Renal pelvis (tissue), 1 donor: ENCODE measurements at regions not wholly inside any gene's neighbourhood (a gene's known extent, or its start where the extent isn't known, plus 50 kb on each side); places are given as distances from the start of the nearest gene placed in this dataset.
"Not testable (repeated sequence)": the region's sequence is repeated elsewhere in the genome, so short reads cannot be mapped to it uniquely, and the experiment has no call there.

Source experiments
- DNase-seq: peaks from one replicate; pipeline ENCODE4 v3.0.0-alpha.2; 2013

DNA sequence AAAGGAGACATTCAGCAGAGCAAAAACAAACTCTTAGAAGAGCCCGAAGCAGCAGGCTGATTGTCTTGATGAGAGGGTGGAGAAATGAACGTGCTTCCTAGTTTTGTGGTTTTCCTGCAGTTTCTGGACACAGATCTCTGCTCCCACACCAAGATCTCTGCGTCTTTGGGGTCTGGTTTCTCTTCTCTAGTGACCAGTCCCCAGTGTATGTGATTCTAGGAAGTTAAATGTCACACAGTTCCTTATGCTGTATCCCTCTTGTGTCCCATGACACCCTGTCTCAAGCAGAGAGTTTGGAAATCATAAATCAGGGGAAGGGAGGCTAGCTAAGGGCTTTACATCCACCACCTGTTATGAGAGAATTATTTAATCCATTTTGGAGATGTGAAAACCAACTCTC lies 55.4 kb upstream of the KLF14 start:
- DNase-seq, result no peak

DNA sequence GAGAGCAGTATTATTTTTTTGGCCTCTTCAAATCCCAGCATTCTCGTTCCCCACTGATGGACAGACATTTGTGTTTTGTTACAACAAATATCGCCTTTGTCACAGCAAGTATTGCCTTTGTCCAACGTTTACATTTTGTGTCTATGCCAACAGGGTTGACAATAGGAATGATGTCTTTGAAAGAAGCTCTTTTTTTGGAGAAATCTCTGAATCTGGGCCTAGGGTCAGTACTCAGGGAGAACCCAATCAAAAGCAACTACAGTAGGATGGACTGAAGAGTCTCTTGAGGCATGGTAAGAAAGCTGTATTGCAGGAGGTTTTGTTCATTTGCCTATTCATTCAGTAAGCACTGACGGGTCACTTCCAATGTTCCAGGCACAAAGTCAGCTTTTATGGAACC lies 57.7 kb upstream of the KLF14 start:
- no peak for DNase-seq

DNA sequence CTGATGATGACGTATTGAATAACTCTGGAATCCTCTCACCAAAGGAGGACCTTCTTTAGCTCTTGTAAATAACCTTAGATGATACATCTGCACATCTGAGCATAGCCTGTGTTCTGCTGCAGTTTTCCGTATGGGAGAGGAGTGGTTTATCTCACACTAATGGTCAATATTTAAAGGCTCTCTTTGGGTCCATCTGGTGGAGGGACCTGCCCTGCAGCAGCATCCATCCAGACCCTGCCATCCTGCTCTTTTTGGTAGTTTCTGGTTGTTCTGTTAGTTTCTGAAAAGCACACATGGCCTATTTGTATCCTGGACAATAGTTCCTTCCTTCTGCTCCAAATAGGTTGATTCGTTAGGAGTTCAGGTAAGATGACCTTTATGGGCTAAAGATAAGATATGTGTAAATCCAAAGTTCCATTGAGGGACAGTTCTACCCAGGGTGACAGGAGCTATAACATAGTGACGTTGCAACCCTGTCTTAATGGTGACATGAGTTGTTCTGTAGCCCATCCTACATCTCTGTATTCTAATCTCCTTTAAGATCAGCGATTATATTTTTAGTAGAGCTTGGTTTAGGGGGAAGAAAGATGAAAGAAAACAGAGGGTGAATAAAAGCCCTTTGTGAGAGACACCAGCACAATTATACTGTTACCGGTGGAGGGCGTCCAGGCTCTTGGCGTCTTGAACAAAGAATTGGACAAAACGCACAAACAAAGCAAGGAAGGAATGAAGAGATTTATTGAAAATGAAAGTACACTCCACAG lies 60.0 kb upstream of the KLF14 start:
- DNase-seq, result no peak

DNA sequence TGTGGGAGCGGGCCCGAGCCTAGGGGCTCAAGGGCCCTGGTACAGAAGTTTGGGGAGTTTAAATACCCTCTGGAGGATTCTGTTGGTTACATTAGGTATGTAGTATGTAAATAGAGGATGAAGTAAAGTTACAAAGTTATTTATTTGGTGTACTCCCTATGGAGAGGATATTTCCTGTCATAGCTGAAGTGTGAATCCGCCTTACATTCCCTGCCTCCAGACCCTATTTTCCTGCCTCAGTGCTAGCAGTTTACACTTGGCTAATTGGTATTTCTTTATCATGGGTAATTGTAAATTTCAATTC lies 60.6 kb upstream of the KLF14 start:
- DNase-seq, result no peak

DNA sequence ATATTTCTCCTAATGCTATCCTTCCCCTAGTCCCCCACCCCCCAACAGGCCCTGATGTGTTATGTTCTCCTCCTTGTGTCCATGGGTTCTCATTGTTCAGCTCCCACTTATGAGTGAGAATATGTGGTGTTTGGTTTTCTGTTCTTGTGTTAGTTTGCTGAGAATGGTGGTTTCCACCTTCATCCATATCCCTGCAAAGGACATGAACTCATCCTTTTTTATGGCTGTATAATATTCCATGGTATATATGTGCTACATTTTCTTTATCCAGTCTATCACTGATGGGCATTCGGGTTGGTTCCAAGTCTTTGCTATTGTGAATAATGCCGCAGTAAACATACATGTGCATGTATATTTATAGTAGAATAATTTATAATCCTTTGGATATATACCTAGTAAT lies 62.4 kb upstream of the KLF14 start:
- DNase-seq, result not testable (repeated sequence)

DNA sequence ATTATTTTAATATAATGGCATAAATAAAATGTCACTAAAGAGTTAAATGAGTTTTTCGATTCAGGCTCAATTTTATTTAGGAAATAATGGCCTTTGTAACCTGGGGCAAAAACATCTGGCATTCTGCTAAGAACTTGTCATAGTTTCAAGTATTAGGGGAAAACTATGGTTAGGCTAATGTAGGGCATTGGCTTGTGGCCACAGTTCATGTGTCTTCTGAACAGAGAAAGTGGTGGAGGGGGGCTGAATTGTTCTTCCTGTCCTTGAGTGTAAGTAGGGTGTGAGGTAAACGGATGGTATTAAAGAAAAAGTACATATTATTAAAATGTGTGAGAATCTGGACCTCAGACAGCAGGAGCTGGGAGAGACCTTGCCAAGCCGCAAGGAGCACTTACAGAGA lies 69.1 kb upstream of the KLF14 start:
- no peak for DNase-seq

DNA sequence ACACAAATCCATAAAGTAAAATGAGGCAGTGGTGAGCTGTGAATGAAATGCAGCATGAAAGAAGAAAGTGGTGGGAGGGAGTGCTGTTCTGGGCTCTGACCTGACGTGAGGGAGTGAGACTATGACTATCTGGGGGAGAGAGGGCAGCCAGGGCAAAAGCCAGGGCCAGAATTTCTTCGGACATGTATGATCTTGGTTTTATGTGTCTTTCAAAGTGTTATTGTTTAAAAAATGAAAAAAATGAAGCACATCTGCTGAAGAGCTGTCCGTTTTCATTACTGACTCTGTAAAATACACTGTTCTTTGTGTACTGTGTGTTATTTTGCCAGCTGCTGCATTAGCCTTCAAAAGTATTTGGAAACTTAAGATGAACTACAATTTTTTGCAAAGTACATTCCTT lies 70.2 kb upstream of the KLF14 start:
- DNase-seq, result peak; percentile 16

DNA sequence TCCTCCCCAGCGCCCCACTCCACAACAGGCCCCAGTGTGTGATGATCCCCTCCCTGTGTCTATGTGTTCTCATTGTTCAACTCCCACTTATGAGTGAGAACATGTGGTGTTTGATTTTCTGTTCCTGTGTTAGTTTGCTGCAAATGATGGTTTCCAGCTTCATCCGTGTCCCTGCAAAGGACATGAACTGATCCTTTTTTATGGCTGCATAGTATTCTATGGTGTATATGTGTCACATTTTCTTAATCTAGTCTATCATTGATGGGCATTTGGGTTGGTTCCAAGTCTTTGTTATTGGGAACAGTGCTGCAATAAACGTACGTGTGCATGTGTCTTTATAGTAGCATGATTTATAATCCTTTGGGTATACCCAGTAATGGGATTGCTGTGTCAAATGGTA lies 78.8 kb upstream of the KLF14 start:
- DNase-seq, result not testable (repeated sequence)

DNA sequence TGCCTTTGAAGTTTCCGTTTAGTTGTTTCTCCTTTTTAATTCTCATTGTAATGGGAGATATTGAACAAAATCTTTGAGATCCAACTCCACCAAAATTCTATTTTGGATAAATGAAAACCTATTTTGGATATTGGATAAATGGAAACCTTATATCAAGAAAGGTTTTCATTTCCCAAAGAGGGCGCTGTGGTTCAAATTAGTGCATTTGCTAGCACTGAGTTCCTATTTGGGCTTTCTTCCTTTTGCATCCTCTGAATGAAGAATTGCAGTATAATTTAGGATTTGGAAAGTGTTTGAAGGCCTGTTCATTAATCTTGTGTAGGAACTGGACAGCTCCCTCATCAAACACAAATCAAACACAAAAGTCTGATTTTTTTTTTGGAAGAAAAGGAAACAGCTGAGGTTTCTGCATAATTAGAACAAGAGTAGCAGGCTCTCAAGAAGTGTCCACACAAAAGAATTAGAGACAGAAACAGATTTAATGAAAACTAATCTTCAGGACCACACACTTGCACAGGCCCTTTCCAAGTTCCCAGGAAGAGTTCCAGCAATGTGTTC lies 80.8 kb upstream of the KLF14 start:
- peak; percentile 26 for DNase-seq

DNA sequence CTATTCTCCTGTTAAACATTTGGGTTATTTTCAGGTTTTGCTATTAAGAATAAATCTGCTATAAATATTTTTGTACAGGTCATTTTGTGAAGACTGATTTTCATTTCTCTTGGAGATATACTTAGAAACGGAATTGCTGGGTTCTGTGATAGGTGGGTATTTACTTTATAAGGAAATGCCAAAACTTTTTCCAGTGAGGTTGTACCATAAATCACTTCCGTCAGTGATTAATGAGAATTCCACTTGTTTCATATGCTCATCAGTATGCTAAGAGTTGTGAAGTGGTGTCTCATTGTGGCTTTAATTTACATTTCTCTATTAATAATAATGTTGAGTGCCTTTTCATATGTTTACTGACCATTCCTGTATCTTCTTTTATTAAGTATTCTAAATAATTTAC lies 84.0 kb upstream of the KLF14 start:
- DNase-seq, result no peak

DNA sequence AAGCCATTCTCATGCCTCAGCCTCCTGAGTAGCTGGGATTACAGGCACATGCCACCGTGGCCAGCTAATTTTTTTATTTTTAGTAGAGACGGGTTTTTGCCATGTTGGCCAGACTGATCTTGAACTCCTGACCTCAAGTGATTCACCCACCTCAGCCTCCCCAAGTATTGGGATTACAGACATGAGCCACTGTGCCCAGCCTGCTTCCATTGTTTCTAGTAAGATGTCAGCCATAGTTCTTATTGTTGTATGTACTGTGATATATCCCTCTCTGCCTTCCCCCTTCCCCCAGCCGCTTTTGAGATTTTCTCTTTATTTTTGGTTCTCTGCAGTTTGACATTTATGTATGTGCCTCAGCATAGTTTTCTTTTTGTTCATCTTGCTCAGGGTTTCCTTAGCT lies 87.9 kb upstream of the KLF14 start:
- DNase-seq, result no peak

DNA sequence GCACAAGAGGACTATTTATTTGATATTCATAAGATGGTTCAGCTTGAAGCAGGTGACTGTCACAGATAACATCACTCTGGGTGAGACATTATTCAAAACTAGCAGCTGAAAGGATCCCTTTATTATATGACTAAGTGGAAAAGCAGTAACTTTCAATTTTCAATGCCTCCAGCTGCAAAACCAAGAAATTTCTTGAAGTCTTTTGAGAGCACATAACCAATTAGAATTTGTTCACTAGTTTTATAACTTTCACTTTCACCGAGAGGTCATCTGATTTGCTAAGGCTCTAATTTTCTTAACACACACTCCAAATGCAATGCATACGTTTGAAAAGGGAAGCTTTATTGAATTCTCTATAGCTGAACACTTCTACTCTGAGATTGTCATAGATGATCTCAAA lies 88.6 kb upstream of the KLF14 start:
- DNase-seq, result no peak

DNA sequence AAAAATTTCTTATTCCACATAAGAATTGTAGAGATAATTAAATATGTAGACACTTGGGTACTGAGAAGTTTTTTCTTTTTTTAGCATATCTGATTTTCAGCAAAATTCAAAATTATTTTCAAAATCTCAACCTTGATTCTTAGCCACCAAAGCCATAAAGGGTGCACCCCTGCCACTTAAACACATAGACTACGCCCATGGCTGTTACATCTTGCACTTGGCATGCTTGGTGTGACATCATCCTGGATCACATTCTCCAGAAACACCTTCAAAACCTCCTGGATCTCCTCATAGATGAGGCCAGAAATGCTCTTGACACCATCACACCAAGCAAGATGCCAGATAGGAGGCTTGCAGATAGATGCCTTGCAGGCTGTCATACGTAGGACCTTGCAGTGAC lies 89.1 kb upstream of the KLF14 start:
- DNase-seq, result no peak

DNA sequence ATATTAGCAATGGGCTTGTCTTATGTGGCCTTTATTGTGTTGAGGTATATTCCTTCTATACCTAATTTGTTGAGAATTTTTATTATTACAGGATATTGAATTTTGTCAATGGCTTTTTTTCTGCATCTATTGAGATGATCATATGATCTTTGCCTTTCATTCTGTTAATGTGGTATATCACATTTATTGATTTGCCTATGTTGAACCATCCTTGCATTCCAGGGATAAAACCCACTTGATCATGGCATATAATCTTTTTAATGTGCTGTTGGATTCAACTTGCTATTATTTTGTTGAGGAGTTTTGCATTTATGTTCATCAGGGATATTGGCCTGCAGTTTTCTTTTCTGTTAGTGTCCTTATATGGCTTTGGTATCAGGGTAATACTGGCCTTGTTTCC lies 91.8 kb upstream of the KLF14 start:
- no peak for DNase-seq

DNA sequence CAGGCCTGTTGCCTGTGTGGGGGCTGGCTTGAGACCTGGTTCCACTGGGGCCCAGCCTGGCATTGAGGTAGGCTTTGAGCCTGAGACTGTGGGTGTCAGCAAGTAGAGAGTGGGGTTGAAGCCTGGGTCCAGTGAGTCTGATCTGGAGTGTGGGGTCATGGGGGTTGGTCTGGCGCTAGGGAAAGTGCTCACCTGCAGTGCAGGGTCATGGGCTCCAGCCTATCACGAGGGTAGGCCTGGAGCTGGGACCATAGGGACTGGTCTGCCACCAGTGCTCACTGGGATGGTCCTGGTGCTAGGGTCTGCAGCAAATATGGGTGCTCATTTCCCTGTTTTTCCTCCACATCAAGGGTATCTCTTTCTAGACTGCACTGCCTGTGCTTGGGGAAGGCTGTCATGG lies 95.4 kb upstream of the KLF14 start:
- no peak for DNase-seq

DNA sequence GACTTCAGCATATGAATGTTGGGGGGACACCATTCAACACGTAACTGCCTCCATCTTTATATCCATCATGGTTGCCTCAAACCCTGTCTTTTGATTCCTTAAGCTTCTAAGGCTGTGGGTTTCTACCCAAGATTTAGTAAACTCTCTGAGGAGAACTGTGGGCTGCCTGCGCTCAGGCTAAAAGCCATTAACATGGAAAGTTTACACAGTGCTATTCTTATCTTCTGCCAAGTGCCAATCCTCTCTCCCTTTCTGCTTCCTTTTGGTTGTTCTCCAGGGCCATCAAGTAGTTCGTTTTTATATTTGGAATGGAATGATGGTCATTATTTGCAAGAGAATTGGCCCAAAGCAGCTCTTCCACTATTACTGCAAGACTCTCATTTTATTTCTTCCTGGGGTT lies 97.3 kb upstream of the KLF14 start:
- no peak for DNase-seq

DNA sequence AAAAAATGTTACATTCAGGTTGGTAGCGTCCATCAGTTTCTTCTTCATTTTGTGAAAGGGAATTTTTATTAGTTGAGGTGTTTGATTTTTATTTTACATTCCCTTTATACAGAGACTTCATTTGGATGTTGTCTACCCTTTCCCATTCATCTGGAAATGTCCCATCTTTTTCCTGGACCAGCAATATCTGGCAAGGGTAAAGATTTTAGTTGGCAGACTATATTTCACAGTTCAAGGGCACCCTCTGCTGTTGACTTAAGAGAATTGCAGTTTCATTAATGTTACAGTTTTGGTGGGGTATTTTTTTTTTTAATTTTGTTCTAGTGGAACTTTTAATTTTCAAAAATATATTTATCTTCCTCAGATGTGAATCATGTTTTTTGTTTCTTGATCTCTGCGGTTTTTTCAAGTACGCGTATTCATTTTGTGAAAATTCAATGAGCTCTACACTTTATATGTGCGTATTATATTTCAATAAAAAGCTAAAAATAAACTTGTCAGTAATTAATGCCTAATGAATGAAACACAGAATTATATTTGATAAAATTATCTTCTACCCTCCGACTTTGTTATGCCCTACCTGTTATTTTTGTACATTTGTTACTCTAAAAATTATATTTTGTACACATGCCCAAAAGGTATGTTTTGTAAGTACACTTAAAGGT lies 97.9 kb upstream of the KLF14 start:
- DNase-seq, result peak; percentile 28

DNA sequence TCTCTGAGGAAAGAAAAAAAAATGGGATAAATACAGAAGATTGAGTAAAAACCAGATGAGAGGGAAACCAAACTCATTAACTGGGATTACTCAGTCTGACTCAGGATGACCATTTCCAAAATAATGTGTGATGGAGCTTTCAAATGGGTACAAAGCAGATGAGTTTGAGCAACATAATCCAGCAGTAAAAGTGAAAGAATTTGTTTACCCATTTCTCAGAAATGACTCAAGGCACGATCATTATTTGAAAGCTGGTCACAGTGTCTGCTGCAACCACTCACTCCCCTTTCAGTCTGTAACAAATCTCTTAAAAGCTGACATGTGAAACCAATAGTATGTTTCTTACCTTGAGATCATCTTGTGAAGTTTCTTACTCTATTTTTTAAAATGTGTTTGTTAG lies 104.7 kb upstream of the KLF14 start:
- DNase-seq, result no peak

DNA sequence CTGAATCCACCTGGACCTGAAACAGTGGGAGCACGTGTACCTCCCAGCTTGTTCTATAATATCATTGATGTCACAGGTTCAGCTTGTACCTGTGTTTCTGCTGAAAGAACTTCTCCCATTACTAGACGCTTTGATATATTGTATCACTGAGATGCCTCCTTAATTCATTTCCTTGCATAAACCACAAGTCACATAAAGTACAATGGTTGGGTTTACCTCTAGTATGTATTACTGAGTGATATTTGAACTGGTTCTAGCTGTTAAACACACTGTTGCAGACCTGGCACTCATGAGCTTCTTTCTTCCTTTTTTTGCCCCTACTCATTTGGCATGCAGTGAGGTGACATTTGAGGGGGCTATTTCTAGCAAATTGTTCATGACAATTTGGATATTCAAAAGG lies 106.6 kb upstream of the KLF14 start:
- no peak for DNase-seq

DNA sequence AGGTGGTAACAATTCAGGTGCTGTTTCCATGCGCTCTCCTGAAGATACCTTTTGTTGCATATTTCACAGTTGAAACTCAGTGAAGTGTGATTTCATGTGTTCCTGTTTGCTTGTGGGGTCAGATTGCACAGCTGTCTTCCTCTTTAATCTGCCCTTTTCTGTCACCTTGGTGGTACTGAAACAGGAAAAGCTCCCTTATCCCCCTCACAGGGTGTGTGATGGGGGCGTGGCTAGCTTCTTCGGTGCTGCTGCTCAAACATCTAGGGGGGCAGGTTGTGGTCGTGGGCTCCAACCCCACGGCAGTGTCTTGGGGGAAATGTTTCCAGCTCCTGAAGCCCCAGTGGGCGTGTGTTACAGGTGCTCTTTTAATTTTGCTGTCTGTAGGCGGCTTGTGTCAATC lies 107.4 kb upstream of the KLF14 start:
- no peak for DNase-seq

DNA sequence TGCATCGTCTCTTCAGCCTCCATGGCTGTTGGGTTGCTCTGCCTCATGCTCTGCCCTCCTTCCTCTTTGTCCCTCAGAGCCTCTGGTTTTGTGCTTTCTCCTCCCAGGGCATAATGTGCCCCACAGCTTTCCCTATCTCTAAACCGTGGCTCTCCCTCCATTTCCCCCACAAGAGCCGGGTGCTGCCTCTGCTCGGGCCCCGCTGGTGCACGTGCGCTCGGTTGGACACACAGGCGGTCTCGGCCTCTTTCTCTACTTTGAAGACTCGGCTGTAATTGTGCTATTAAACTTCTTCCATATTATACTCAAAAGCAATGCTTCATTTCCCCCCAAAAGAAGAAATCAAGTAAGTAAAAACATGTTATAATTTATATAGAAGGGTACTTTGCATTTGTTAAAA lies 109.7 kb upstream of the KLF14 start:
- DNase-seq, result no peak

DNA sequence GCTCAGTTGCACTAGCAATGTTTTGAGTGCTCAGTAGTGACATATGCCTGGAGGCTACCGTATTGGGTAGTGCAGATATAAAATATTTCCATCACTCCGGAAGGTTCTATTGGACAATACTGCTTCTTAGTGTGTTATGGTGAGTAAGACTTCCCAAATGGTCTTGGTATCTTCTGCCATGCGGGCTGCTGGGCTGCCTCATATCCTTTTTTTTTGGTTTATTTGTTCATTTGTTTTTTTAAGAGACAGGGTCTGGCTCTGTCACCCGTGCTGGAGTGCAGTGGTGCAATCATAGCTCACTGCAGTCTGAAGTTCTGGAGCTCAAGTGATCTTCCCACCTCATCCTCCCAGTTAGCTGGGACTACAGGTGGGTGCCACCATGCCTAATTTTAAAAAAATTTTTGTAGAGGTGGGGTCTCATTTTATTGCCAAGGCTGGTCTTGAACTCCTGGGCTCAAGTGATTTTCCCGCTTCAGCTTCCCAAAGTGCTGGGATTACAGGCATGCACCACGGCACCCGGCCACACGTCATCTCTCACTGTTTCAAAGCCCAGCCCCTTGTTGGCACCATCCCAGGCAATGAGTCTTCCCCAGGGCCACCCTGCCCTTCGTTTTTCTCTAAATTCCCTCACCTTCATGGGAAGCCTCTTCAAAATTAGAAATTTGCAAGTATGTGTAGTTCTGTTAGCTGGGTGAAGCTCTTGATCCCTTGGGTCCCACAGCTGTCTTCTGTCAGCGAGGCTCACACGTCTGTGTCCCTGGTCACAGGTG lies 111.0 kb upstream of the KLF14 start:
- no peak for DNase-seq

DNA sequence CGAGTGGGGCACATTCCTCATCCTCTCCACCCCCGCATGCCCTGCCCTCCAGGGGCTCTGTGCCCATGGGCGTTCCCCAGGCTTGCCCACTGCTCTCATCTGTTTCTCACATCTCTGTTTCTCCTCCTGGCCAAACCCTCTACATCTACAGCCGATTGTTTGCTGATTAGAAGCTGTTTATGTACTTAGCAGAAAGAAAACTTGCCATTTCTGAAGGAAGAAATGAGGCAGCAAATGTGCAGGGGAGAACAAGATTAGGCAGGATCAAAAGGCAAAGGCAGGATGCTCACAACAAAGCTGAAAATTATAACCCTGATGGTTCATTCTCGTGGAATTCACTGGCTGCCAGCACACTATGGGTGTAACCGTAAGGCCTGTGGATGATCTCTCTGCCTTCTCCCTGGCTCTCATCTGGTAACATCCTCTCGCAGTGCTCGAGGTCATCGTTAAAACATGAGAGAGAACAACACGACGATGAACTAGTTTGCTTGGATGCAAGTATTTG lies 111.6 kb upstream of the KLF14 start:
- no peak for DNase-seq
